CD14-positive monocyte (primary cell): ENCODE measurements at regions not wholly inside any gene's neighbourhood (a gene's known extent, or its start where the extent isn't known, plus 50 kb on each side); places are given as distances from the start of the nearest gene placed in this dataset.

Experiments
- DNase-seq, 3 donors: peaks; one replicate each; pipeline ENCODE4 v3.0.0-alpha.2; 2011 to 2022
- H2AFZ ChIP-seq: 2 replicates; pipeline ENCODE4 v1.6.0; 2012; ENCODE audit warnings: mild to moderate bottlenecking, low read depth, low read length, inconsistent platforms; ENCODE audit not compliant: insufficient read depth, poor library complexity, severe bottlenecking
- H3K27ac ChIP-seq, 2 donors: 1 replicate in 1 of 2; 2 replicates in 1 of 2; pipeline ENCODE4 v1.5.1; 2012 to 2013; ENCODE audit warnings: low read length in 2 of 2, control low read depth in 1 of 2, inconsistent platforms in 1 of 2, low read depth in 1 of 2, mild to moderate bottlenecking in 1 of 2
- H3K27me3 ChIP-seq, 2 donors: one replicate each; pipeline versions ENCODE4 v1.6.0 to v1.6.1; 2011 to 2013; ENCODE audit warnings: low read length in 2 of 2; ENCODE audit not compliant: control insufficient read depth in 2 of 2, insufficient read depth in 2 of 2
- H3K36me3 ChIP-seq, 2 donors: replicated peaks in 1 of 2; 1 replicate in 1 of 2; 2 replicates in 1 of 2; pipeline versions ENCODE4 v1.5.1 to v1.6.1; 2012 to 2013; ENCODE audit warnings: low read length in 2 of 2, control low read depth in 1 of 2, inconsistent platforms in 1 of 2, mild to moderate bottlenecking in 1 of 2; ENCODE audit not compliant: insufficient read depth in 2 of 2, control insufficient read depth in 1 of 2
- H3K4me1 ChIP-seq, 2 donors: 1 replicate in 1 of 2; 2 replicates in 1 of 2; pipeline versions ENCODE4 v1.5.1 to v1.6.1; 2012 to 2013; ENCODE audit warnings: low read length in 2 of 2, control low read depth in 1 of 2, inconsistent platforms in 1 of 2, mild to moderate bottlenecking in 1 of 2, moderate library complexity in 1 of 2; ENCODE audit not compliant: insufficient read depth in 2 of 2, control insufficient read depth in 1 of 2
- H3K4me2 ChIP-seq: replicated peaks from 2 replicates; pipeline ENCODE3; 2012; ENCODE audit warnings: low read length, moderate library complexity, mild to moderate bottlenecking; ENCODE audit not compliant: poor library complexity, severe bottlenecking; ENCODE audit errors: extremely low read depth
- H3K4me3 ChIP-seq, 3 experiments: fragments of 200-600 bp in 1 of 3; sonication (generic) in 1 of 3; replicated peaks in 1 of 3; 1 replicate in 2 of 3; 2 replicates in 1 of 3; pipeline ENCODE4 v1.5.1; 2011 to 2013; ENCODE audit warnings: low read length in 3 of 3, mild to moderate bottlenecking in 3 of 3, control low read depth in 2 of 3, low read depth in 2 of 3, inconsistent platforms in 1 of 3, moderate library complexity in 1 of 3
- H3K79me2 ChIP-seq: 2 replicates; pipeline ENCODE4 v1.6.0; 2012; ENCODE audit warnings: mild to moderate bottlenecking, control low read depth, inconsistent platforms, low read length, moderate library complexity; ENCODE audit not compliant: insufficient read depth
- H3K9ac ChIP-seq: 2 replicates; pipeline ENCODE4 v1.6.0; 2017; ENCODE audit warnings: low read length, mild to moderate bottlenecking; ENCODE audit not compliant: insufficient read depth, poor library complexity, severe bottlenecking
- H3K9me3 ChIP-seq, 2 donors: replicated peaks in 1 of 2; 1 replicate in 1 of 2; 2 replicates in 1 of 2; pipeline versions ENCODE4 v1.5.1 to v1.6.1; 2012 to 2013; ENCODE audit warnings: low read length in 2 of 2, control low read depth in 1 of 2; ENCODE audit not compliant: control insufficient read depth in 1 of 2, insufficient read depth in 1 of 2
- H4K20me1 ChIP-seq: 2 replicates; pipeline ENCODE4 v1.6.0; 2012; ENCODE audit warnings: mild to moderate bottlenecking, low read length, control low read depth, moderate library complexity; ENCODE audit not compliant: insufficient read depth
- H3K27ac Mint-ChIP-seq, 7 donors: one replicate each; pipeline ENCODE4 v1.8.0; 2020; ENCODE audit warnings: mild to moderate bottlenecking in 7 of 7, mixed read lengths in 7 of 7, moderate library complexity in 6 of 7, inconsistent platforms in 2 of 7
- H3K27me3 Mint-ChIP-seq, 3 donors: one replicate each; pipeline ENCODE4 v1.8.0; 2021 to 2022; ENCODE audit warnings: low read depth in 3 of 3, mild to moderate bottlenecking in 3 of 3, mixed read lengths in 3 of 3, moderate library complexity in 3 of 3, inconsistent platforms in 1 of 3
- H3K36me3 Mint-ChIP-seq, 2 donors: one replicate each; pipeline ENCODE4 v1.8.0; 2020; ENCODE audit warnings: mixed read lengths in 2 of 2, inconsistent platforms in 1 of 2, mild to moderate bottlenecking in 1 of 2
- H3K4me1 Mint-ChIP-seq: one replicate; pipeline ENCODE4 v1.8.0; 2020; ENCODE audit warnings: mild to moderate bottlenecking, mixed read lengths
- H3K4me3 Mint-ChIP-seq, 2 donors: one replicate each; pipeline ENCODE4 v1.8.0; 2020; ENCODE audit warnings: mild to moderate bottlenecking in 2 of 2, mixed read lengths in 2 of 2, moderate library complexity in 1 of 2
- H3K9me3 Mint-ChIP-seq, 7 donors: one replicate each; pipeline ENCODE4 v1.8.0; 2020 to 2022; ENCODE audit warnings: mixed read lengths in 7 of 7, mild to moderate bottlenecking in 6 of 7, moderate library complexity in 6 of 7, inconsistent platforms in 2 of 7
- WGBS: methylation state at CpG from one replicate; pipeline ENCODE4 v1.1.5; 2013; ENCODE audit warnings: missing lambda C conversion rate; ENCODE audit not compliant: insufficient coverage; 5-methylcytosine and 5-hydroxymethylcytosine counted together
- intact Hi-C, 2 donors: fragments of 100-400 bp; cut with micrococcal nuclease; formaldehyde crosslinking; loops; one replicate each; pipeline versions ENCODE4 v1.15.0 to v1.15.1; 2023
- TF ChIP-seq, protein P1 (sequence below): fragments of 200-600 bp; IDR thresholded peaks from one replicate; pipeline ENCODE4 v1.8.0; 2022; ENCODE audit warnings: antibody characterized with exemption, mild to moderate bottlenecking

DNA sequence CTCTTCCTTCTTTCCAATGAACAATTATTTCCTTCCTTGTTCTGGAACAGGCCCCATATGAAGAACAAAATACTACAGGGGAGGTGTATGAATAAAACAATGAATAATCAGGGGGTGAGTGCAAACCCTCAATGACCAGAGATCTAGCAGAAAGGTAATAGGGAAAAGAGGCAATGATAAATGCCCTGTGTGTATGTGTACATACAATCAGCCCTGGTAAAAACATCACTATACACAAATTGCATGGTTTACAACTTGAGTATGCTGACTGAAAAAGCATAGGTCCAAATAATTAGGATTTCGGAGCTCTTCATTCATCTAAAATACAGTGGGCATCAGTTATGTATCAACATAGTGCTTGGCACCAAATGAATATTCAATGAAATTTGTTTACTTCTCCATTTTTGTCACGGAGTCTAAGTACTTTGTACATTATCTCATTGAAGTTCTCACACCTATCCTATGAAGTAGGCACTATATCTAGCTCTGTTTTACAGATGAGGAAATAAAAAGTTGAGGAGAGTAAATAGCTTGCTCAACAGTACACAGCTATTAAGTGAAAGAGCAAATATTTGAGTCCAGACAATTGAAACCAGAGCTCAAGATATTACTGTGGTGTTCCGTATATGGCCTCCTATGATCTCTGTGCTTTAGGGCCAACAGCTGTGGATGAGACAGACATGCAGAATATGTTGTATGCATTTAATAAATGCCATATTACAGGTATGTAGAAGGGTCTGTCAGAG is 1065.4 kb downstream of the SORCS3 start:
- no peak overlapping the region for H3K4me3 ChIP-seq
- H3K36me3 Mint-ChIP-seq = no peaks in the 10 kb centered on the region
- no peak overlapping the region for H2AFZ ChIP-seq
- no peak overlapping the region for H3K4me2 ChIP-seq
- no peaks in the 10 kb centered on the region for H3K4me1 ChIP-seq
- H3K27ac Mint-ChIP-seq = no peak overlapping the region
- no peaks in the 10 kb centered on the region for H3K36me3 ChIP-seq
- no peaks in the 10 kb centered on the region for H3K27me3 Mint-ChIP-seq
- no peaks in the 10 kb centered on the region for H3K79me2 ChIP-seq
- H3K4me3 Mint-ChIP-seq = no peak overlapping the region
- H3K9me3 Mint-ChIP-seq = peaks cover 2 to 7% (median 3%) of the 10 kb centered on the region in 7 donors
- no peak overlapping the region for H3K9ac ChIP-seq
- H3K4me1 Mint-ChIP-seq = no peaks in the 10 kb centered on the region
- no peak for DNase-seq
- WGBS = 83% methylated on average over 1 of the region's 3 CpGs
- TF ChIP-seq, protein P1, sequence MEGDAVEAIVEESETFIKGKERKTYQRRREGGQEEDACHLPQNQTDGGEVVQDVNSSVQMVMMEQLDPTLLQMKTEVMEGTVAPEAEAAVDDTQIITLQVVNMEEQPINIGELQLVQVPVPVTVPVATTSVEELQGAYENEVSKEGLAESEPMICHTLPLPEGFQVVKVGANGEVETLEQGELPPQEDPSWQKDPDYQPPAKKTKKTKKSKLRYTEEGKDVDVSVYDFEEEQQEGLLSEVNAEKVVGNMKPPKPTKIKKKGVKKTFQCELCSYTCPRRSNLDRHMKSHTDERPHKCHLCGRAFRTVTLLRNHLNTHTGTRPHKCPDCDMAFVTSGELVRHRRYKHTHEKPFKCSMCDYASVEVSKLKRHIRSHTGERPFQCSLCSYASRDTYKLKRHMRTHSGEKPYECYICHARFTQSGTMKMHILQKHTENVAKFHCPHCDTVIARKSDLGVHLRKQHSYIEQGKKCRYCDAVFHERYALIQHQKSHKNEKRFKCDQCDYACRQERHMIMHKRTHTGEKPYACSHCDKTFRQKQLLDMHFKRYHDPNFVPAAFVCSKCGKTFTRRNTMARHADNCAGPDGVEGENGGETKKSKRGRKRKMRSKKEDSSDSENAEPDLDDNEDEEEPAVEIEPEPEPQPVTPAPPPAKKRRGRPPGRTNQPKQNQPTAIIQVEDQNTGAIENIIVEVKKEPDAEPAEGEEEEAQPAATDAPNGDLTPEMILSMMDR = no peak
- H3K9me3 ChIP-seq = peaks cover 0 to 16% of the 10 kb centered on the region in 2 donors
- H3K27ac ChIP-seq = no peak overlapping the region
- no peaks in the 10 kb centered on the region for H4K20me1 ChIP-seq
- no peaks in the 10 kb centered on the region for H3K27me3 ChIP-seq
- intact Hi-C loops = no loop called here

DNA sequence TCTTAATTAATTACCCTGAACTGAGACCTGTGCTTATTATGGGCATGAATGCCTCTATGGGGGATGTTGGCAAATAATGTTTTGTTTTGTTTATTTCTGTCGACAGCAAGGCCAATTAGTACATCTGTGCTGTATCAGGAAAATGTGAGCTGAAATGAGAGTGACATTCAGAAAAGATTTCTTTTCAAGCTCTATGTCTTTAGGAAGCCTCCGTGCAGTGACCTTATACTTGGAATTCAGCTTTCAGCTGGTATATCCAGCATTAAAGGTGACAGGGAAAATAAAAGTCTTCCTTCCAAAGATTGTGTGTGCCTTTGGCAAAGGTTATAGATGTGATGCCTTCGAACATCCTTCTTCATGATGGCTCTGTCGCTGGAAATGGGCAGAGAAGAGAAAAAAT is 1061.1 kb downstream of the SORCS3 start:
- Histone ChIP-seq H3K4me3 (no peak overlapping the region), H3K27me3 (no peaks in the 10 kb centered on the region), H3K27ac (no peak overlapping the region), H2AFZ (no peak overlapping the region), H3K36me3 (no peaks in the 10 kb centered on the region), H3K4me1 (no peaks in the 10 kb centered on the region), H3K9ac (no peak overlapping the region), H3K4me2 (no peak overlapping the region), H4K20me1 (no peaks in the 10 kb centered on the region), H3K9me3 (no peaks in the 10 kb centered on the region), H3K79me2 (no peaks in the 10 kb centered on the region)
- DNase-seq = no peak
- Mint-ChIP-seq H3K27me3 (no peaks in the 10 kb centered on the region), H3K9me3 (peaks cover 0 to 5% (median 1%) of the 10 kb centered on the region in 7 donors), H3K4me1 (no peaks in the 10 kb centered on the region), H3K27ac (no peak overlapping the region), H3K36me3 (no peaks in the 10 kb centered on the region), H3K4me3 (no peak overlapping the region)
- TF ChIP-seq, protein P1 = no peak
- intact Hi-C loops = no loop called here
- WGBS = 79% methylated on average over 3 of the region's 4 CpGs
